K562 (cell line): ENCODE measurements at regions not wholly inside any gene's neighbourhood (a gene's known extent, or its start where the extent isn't known, plus 50 kb on each side); places are given as distances from the start of the nearest gene placed in this dataset.
A peak's percentile ranks its signal among the peaks of the same experiment; 100 is the strongest.

Experiments used
- CBFA2T3 ChIP-seq: fragments of 450-650 bp; IDR thresholded peaks from 2 replicates; pipeline ENCODE4 v1.6.1; 2017
- DMBX1 ChIP-seq: fragments of 250-450 bp; sonication (Bioruptor Pico); IDR thresholded peaks from 2 replicates; pipeline ENCODE4 v1.8.0; 2022; ENCODE audit warnings: inconsistent platforms, mild to moderate bottlenecking, moderate library complexity, borderline replicate concordance
- GABPA ChIP-seq: fragments of 200-800 bp; sonication (Bioruptor generic); conservative IDR thresholded peaks from 2 replicates; pipeline ENCODE4 v1.6.1; 2016; ENCODE audit warnings: low read depth, missing genetic modification characterization, missing compliant biosample characterization
- GTF2F1 ChIP-seq: IDR thresholded peaks from 2 replicates; pipeline ENCODE4 v1.6.1; 2011; ENCODE audit warnings: low read depth, low read length, improper control_type of control experiment
- MAFK ChIP-seq: IDR thresholded peaks from 2 replicates; pipeline ENCODE4 v1.6.1; 2011; ENCODE audit warnings: low read length, improper control_type of control experiment
- NFIC ChIP-seq: fragments of 450-650 bp; IDR thresholded peaks from 2 replicates; pipeline ENCODE4 v1.6.1; 2017; ENCODE audit warnings: mild to moderate bottlenecking, inconsistent platforms
- PHF8 ChIP-seq: fragments of 200-600 bp; sonication (generic); IDR thresholded peaks from 2 replicates; pipeline ENCODE4 v1.6.1; 2012; ENCODE audit warnings: mixed run types, mild to moderate bottlenecking, inconsistent platforms, low read length, moderate library complexity, borderline replicate concordance
- POLR2H ChIP-seq: IDR thresholded peaks from 2 replicates; pipeline ENCODE4 v1.6.1; 2016; ENCODE audit warnings: missing genetic modification characterization, low read depth, mild to moderate bottlenecking, control low read depth, missing compliant biosample characterization, moderate library complexity
- TAF15 ChIP-seq: fragments of 200-400 bp; formaldehyde crosslinking; IDR thresholded peaks from 2 replicates; pipeline ENCODE4 v1.6.1; 2017; ENCODE audit warnings: mild to moderate bottlenecking, low read depth, low read length, moderate library complexity
- ZBED1 ChIP-seq: IDR thresholded peaks from 2 replicates; pipeline ENCODE4 v1.6.1; 2014
- ZFP91 ChIP-seq: sonication (generic); formaldehyde crosslinking; IDR thresholded peaks from 2 replicates; pipeline ENCODE4 v1.8.0; 2022; ENCODE audit warnings: mild to moderate bottlenecking, missing genetic modification reagents
- ZNF133 ChIP-seq: fragments of 250-450 bp; sonication (Bioruptor Pico); IDR thresholded peaks from 2 replicates; pipeline ENCODE4 v1.4.0; 2020; ENCODE audit warnings: mild to moderate bottlenecking
- ZNF184 ChIP-seq: sonication (generic); formaldehyde crosslinking; IDR thresholded peaks from 2 replicates; pipeline ENCODE4 v1.5.0; 2020; ENCODE audit warnings: missing genetic modification reagents
- ZNF778 ChIP-seq: fragments of 450-650 bp; formaldehyde crosslinking; IDR thresholded peaks from 2 replicates; pipeline ENCODE4 v1.4.0; 2020; ENCODE audit warnings: mild to moderate bottlenecking, moderate library complexity
- ZNF785 ChIP-seq: fragments of 250-450 bp; sonication (Bioruptor Pico); IDR thresholded peaks from 2 replicates; pipeline ENCODE4 v1.4.0; 2020; ENCODE audit warnings: mild to moderate bottlenecking
- ZZZ3 ChIP-seq: fragments of 450-650 bp; IDR thresholded peaks from 2 replicates; pipeline ENCODE4 v1.6.1; 2016; ENCODE audit warnings: antibody characterized with exemption, mild to moderate bottlenecking, moderate library complexity
- TF ChIP-seq, protein P1 (sequence below): fragments of 200-600 bp; sonication (generic); IDR thresholded peaks from one replicate; pipeline ENCODE4 v1.6.1; 2012; ENCODE audit warnings: mild to moderate bottlenecking, low read depth, low read length, inconsistent platforms
- TF ChIP-seq, protein P2 (sequence below): fragments of 250-450 bp; sonication (Bioruptor Pico); IDR thresholded peaks from 2 replicates; pipeline ENCODE4 v1.8.0; 2021; ENCODE audit warnings: borderline replicate concordance, mild to moderate bottlenecking, moderate library complexity; ENCODE audit not compliant: poor library complexity, severe bottlenecking

DNA sequence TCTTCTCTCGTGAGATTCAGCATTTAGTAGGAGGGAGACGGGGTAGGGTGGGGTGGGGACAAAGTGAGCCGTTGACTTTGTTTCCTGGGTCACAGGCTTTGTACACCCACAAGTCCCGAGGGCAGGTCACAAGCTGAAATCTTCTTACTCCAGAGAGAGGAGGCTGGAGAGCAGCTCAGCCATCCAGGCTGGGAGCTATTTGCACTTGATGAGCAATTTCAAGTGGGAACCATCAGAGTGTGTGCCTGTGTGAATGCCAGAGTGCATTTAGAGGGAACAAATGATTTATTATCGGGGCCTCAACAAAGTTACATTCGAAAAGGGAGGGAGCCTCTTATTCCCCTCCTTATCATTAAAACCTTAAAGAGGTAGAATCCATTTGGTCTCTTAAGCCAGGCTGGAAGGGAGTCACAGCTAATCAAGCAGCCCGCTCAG lies 155.7 kb upstream of the JARID2 start (continued):
- TF ChIP-seq GABPA (tag) (no peak), DMBX1 (CRISPR knock-in tag) (no peak), TAF15 (no peak), NFIC (no peak), GTF2F1 (no peak), MAFK (no peak; the same call in 1 of the 2 replicates), POLR2H (tag) (peak; percentile 75), CBFA2T3 (peak; percentile 21; the same call in 1 of the 2 replicates), ZNF184 (CRISPR knock-in tag) (no peak), ZBED1 (no peak), ZFP91 (CRISPR knock-in tag) (peak; percentile 84), ZNF785 (no peak), ZNF133 (CRISPR knock-in tag) (no peak), ZNF778 (CRISPR knock-in tag) (no peak), ZZZ3 (no peak), PHF8 (peak; percentile 15; the same call in 1 of the 2 replicates)
- TF ChIP-seq, protein P1, sequence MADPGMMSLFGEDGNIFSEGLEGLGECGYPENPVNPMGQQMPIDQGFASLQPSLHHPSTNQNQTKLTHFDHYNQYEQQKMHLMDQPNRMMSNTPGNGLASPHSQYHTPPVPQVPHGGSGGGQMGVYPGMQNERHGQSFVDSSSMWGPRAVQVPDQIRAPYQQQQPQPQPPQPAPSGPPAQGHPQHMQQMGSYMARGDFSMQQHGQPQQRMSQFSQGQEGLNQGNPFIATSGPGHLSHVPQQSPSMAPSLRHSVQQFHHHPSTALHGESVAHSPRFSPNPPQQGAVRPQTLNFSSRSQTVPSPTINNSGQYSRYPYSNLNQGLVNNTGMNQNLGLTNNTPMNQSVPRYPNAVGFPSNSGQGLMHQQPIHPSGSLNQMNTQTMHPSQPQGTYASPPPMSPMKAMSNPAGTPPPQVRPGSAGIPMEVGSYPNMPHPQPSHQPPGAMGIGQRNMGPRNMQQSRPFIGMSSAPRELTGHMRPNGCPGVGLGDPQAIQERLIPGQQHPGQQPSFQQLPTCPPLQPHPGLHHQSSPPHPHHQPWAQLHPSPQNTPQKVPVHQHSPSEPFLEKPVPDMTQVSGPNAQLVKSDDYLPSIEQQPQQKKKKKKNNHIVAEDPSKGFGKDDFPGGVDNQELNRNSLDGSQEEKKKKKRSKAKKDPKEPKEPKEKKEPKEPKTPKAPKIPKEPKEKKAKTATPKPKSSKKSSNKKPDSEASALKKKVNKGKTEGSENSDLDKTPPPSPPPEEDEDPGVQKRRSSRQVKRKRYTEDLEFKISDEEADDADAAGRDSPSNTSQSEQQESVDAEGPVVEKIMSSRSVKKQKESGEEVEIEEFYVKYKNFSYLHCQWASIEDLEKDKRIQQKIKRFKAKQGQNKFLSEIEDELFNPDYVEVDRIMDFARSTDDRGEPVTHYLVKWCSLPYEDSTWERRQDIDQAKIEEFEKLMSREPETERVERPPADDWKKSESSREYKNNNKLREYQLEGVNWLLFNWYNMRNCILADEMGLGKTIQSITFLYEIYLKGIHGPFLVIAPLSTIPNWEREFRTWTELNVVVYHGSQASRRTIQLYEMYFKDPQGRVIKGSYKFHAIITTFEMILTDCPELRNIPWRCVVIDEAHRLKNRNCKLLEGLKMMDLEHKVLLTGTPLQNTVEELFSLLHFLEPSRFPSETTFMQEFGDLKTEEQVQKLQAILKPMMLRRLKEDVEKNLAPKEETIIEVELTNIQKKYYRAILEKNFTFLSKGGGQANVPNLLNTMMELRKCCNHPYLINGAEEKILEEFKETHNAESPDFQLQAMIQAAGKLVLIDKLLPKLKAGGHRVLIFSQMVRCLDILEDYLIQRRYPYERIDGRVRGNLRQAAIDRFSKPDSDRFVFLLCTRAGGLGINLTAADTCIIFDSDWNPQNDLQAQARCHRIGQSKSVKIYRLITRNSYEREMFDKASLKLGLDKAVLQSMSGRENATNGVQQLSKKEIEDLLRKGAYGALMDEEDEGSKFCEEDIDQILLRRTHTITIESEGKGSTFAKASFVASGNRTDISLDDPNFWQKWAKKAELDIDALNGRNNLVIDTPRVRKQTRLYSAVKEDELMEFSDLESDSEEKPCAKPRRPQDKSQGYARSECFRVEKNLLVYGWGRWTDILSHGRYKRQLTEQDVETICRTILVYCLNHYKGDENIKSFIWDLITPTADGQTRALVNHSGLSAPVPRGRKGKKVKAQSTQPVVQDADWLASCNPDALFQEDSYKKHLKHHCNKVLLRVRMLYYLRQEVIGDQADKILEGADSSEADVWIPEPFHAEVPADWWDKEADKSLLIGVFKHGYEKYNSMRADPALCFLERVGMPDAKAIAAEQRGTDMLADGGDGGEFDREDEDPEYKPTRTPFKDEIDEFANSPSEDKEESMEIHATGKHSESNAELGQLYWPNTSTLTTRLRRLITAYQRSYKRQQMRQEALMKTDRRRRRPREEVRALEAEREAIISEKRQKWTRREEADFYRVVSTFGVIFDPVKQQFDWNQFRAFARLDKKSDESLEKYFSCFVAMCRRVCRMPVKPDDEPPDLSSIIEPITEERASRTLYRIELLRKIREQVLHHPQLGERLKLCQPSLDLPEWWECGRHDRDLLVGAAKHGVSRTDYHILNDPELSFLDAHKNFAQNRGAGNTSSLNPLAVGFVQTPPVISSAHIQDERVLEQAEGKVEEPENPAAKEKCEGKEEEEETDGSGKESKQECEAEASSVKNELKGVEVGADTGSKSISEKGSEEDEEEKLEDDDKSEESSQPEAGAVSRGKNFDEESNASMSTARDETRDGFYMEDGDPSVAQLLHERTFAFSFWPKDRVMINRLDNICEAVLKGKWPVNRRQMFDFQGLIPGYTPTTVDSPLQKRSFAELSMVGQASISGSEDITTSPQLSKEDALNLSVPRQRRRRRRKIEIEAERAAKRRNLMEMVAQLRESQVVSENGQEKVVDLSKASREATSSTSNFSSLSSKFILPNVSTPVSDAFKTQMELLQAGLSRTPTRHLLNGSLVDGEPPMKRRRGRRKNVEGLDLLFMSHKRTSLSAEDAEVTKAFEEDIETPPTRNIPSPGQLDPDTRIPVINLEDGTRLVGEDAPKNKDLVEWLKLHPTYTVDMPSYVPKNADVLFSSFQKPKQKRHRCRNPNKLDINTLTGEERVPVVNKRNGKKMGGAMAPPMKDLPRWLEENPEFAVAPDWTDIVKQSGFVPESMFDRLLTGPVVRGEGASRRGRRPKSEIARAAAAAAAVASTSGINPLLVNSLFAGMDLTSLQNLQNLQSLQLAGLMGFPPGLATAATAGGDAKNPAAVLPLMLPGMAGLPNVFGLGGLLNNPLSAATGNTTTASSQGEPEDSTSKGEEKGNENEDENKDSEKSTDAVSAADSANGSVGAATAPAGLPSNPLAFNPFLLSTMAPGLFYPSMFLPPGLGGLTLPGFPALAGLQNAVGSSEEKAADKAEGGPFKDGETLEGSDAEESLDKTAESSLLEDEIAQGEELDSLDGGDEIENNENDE, result no peak
- TF ChIP-seq, protein P2, sequence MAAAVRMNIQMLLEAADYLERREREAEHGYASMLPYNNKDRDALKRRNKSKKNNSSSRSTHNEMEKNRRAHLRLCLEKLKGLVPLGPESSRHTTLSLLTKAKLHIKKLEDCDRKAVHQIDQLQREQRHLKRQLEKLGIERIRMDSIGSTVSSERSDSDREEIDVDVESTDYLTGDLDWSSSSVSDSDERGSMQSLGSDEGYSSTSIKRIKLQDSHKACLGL (CRISPR knock-in tag), result no peak
